ENCODE measurements at regions not wholly inside any gene's neighbourhood (a gene's known extent, or its start where the extent isn't known, plus 50 kb on each side); places are given as distances from the start of the nearest gene placed in this dataset.

DNA sequence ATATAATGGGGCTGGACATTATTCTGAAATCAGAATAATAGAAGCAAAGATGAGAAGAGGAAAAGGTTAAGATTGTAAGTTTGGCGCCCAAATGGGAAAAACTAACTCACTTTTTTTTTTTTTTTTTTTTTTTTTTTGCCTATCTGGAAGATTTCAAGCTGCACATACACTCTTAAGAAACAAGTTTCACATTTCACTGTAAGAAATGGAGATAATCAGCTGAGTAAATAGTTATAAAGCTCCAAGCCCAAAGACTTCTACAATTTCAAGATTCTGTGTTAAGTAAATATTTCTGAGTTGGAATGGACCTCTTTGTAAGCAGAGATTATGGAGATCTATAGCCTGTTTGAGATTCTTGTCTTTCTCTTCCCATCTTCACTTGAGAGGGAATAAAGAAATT is 140.0 kb downstream of the SLC17A6 start:
- no peak for ATAC-seq (replicated peaks in 1 of 4)
- Mint-ChIP-seq H3K4me1 (no peaks in the 10 kb centered on the region), H3K4me3 (no peak overlapping the region), H3K36me3 (no peaks in the 10 kb centered on the region), H3K27me3 (peaks cover 2 to 11% of the 10 kb centered on the region in 2 donors), H3K9me3 (no peaks in the 10 kb centered on the region), H3K27ac (no peak overlapping the region)
- ChIA-PET CTCF (interaction anchor here in 1 of 2 donors (1.1 kb wide), 1 partner anchor 12 kb away, joined by 8 read pairs; no protein-coding TSS in a partner anchor), POLR2A (no interaction called here)
- no peaks in the 10 kb centered on the region for H3K9me3 ChIP-seq
- WGBS (ENCODE audit: insufficient coverage) = no CpG with 5 or more reads among the region's 1 CpG
- H3K36me3 ChIP-seq (ENCODE audit: control insufficient read depth in 2 of 2, extremely low read depth in 1 of 2, insufficient read depth in 1 of 2, low read length in 1 of 2) = no peaks in the 10 kb centered on the region
- H3K27me3 ChIP-seq (replicated peaks in 1 of 2; ENCODE audit: control insufficient read depth in 2 of 2, extremely low read depth in 1 of 2, insufficient read depth in 2 of 2, low read length in 1 of 2) = no peaks in the 10 kb centered on the region
- no peak overlapping the region for H3K27ac ChIP-seq (ENCODE audit: low read length)
- no peak overlapping the region for H3K4me3 ChIP-seq (ENCODE audit: control insufficient read depth in 1 of 2, extremely low read depth in 1 of 2, low read length in 1 of 2)
- DNase-seq = no peak
- no peaks in the 10 kb centered on the region for H3K4me1 ChIP-seq (ENCODE audit: control insufficient read depth in 1 of 2, extremely low read depth in 1 of 2, insufficient read depth in 2 of 2, low read length in 2 of 2)

GRCh38 chr11:22477312-22477711 is 139.1 kb downstream of the SLC17A6 start:
- DNase-seq (no peak), ATAC-seq (replicated peaks in 1 of 4) (no peak)
- CTCF ChIA-PET = no interaction called here
- no peak overlapping the region for H3K4me3 ChIP-seq (ENCODE audit: control insufficient read depth in 1 of 2, extremely low read depth in 1 of 2, low read length in 1 of 2)
- H3K27me3 ChIP-seq (replicated peaks in 1 of 2; ENCODE audit: control insufficient read depth in 2 of 2, extremely low read depth in 1 of 2, insufficient read depth in 2 of 2, low read length in 1 of 2) = no peaks in the 10 kb centered on the region
- H3K27ac ChIP-seq (ENCODE audit: low read length) = no peak overlapping the region
- Mint-ChIP-seq H3K27me3 (peaks cover 2 to 11% of the 10 kb centered on the region in 2 donors), H3K27ac (no peak overlapping the region), H3K9me3 (no peaks in the 10 kb centered on the region), H3K4me3 (no peak overlapping the region), H3K4me1 (no peaks in the 10 kb centered on the region), H3K36me3 (no peaks in the 10 kb centered on the region)
- H3K9me3 ChIP-seq = no peaks in the 10 kb centered on the region
- H3K36me3 ChIP-seq (ENCODE audit: control insufficient read depth in 2 of 2, extremely low read depth in 1 of 2, insufficient read depth in 1 of 2, low read length in 1 of 2) = no peaks in the 10 kb centered on the region
- POLR2A ChIA-PET = no interaction called here
- no peaks in the 10 kb centered on the region for H3K4me1 ChIP-seq (ENCODE audit: control insufficient read depth in 1 of 2, extremely low read depth in 1 of 2, insufficient read depth in 2 of 2, low read length in 2 of 2)

GRCh38 chr11:22476589-22476988 is 138.4 kb downstream of the SLC17A6 start:
- no CpG with 5 or more reads among the region's 3 CpGs for WGBS (ENCODE audit: insufficient coverage)

DNA sequence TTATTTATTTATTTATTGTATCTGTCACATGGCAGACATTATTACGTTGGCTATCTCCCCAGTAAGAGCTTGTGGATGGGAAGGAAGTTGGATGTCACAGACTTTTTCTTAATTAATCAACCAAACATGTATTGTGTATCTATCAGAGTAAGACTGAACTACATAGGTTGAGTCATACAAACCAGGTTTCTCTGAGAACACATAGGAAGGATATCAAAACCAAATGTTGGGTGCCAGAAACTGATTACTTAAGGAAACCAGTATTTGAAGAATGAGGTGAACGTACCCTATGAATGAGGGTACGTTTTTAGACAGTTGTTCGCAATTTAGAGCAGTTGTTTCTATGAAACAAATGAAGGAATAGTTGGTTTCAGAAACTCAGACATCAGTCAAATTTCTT is 136.4 kb downstream of the SLC17A6 start:
- H3K36me3 Mint-ChIP-seq = no peaks in the 10 kb centered on the region
- H3K4me3 ChIP-seq (ENCODE audit: control insufficient read depth in 1 of 2, extremely low read depth in 1 of 2, low read length in 1 of 2) = no peak overlapping the region
- POLR2A ChIA-PET = no interaction called here
- DNase-seq = no peak
- ATAC-seq (replicated peaks in 1 of 4) = no peak
- no peaks in the 10 kb centered on the region for H3K9me3 Mint-ChIP-seq
- no peaks in the 10 kb centered on the region for H3K4me1 Mint-ChIP-seq
- no peak overlapping the region for H3K27ac ChIP-seq (ENCODE audit: low read length)
- no peaks in the 10 kb centered on the region for H3K9me3 ChIP-seq
- peaks cover 2 to 13% of the 10 kb centered on the region in 2 donors for H3K27me3 Mint-ChIP-seq
- CTCF ChIA-PET = no interaction called here
- WGBS (ENCODE audit: insufficient coverage) = no CpG with 5 or more reads among the region's 4 CpGs
- H3K4me3 Mint-ChIP-seq = no peak overlapping the region
- no peak overlapping the region for H3K27ac Mint-ChIP-seq
- H3K4me1 ChIP-seq (ENCODE audit: control insufficient read depth in 1 of 2, extremely low read depth in 1 of 2, insufficient read depth in 2 of 2, low read length in 2 of 2) = no peaks in the 10 kb centered on the region
- no peaks in the 10 kb centered on the region for H3K36me3 ChIP-seq (ENCODE audit: control insufficient read depth in 2 of 2, extremely low read depth in 1 of 2, insufficient read depth in 1 of 2, low read length in 1 of 2)
- no peaks in the 10 kb centered on the region for H3K27me3 ChIP-seq (replicated peaks in 1 of 2; ENCODE audit: control insufficient read depth in 2 of 2, extremely low read depth in 1 of 2, insufficient read depth in 2 of 2, low read length in 1 of 2)

More at GRCh38 chr11:22476589-22476988, 138.4 kb downstream of the SLC17A6 start:
- Histone ChIP-seq H3K4me1 (ENCODE audit: control insufficient read depth in 1 of 2, extremely low read depth in 1 of 2, insufficient read depth in 2 of 2, low read length in 2 of 2) (no peaks in the 10 kb centered on the region), H3K36me3 (ENCODE audit: control insufficient read depth in 2 of 2, extremely low read depth in 1 of 2, insufficient read depth in 1 of 2, low read length in 1 of 2) (no peaks in the 10 kb centered on the region), H3K27me3 (replicated peaks in 1 of 2; ENCODE audit: control insufficient read depth in 2 of 2, extremely low read depth in 1 of 2, insufficient read depth in 2 of 2, low read length in 1 of 2) (no peaks in the 10 kb centered on the region), H3K27ac (ENCODE audit: low read length) (no peak overlapping the region), H3K4me3 (ENCODE audit: control insufficient read depth in 1 of 2, extremely low read depth in 1 of 2, low read length in 1 of 2) (no peak overlapping the region), H3K9me3 (no peaks in the 10 kb centered on the region)
- Mint-ChIP-seq H3K27me3 (peaks cover 2 to 11% of the 10 kb centered on the region in 2 donors), H3K4me3 (no peak overlapping the region), H3K9me3 (no peaks in the 10 kb centered on the region), H3K4me1 (no peaks in the 10 kb centered on the region), H3K36me3 (no peaks in the 10 kb centered on the region), H3K27ac (no peak overlapping the region)
- DNase-seq = no peak
- no peak for ATAC-seq (replicated peaks in 1 of 4)
- POLR2A ChIA-PET = no interaction called here
- CTCF ChIA-PET = no interaction called here

- no peak overlapping the region for H3K4me3 ChIP-seq (ENCODE audit: control insufficient read depth in 1 of 2, extremely low read depth in 1 of 2, low read length in 1 of 2)
- no CpG with 5 or more reads among the region's 1 CpG for WGBS (ENCODE audit: insufficient coverage)
- H3K4me1 ChIP-seq (ENCODE audit: control insufficient read depth in 1 of 2, extremely low read depth in 1 of 2, insufficient read depth in 2 of 2, low read length in 2 of 2) = no peaks in the 10 kb centered on the region
- Mint-ChIP-seq H3K36me3 (no peaks in the 10 kb centered on the region), H3K4me1 (no peaks in the 10 kb centered on the region), H3K4me3 (no peak overlapping the region), H3K27me3 (peaks cover 2 to 6% of the 10 kb centered on the region in 2 donors), H3K9me3 (no peaks in the 10 kb centered on the region), H3K27ac (no peak overlapping the region)
- no peaks in the 10 kb centered on the region for H3K27me3 ChIP-seq (replicated peaks in 1 of 2; ENCODE audit: control insufficient read depth in 2 of 2, extremely low read depth in 1 of 2, insufficient read depth in 2 of 2, low read length in 1 of 2)
- ATAC-seq (replicated peaks in 1 of 4) (no peak), DNase-seq (no peak)
- H3K9me3 ChIP-seq = no peaks in the 10 kb centered on the region
- POLR2A ChIA-PET = no interaction called here
- H3K27ac ChIP-seq (ENCODE audit: low read length) = no peak overlapping the region
- CTCF ChIA-PET = no interaction called here
- H3K36me3 ChIP-seq (ENCODE audit: control insufficient read depth in 2 of 2, extremely low read depth in 1 of 2, insufficient read depth in 1 of 2, low read length in 1 of 2) = no peaks in the 10 kb centered on the region
These were observed 135.4 kb downstream of the SLC17A6 start for GRCh38 chr11:22473586-22473985.

DNA sequence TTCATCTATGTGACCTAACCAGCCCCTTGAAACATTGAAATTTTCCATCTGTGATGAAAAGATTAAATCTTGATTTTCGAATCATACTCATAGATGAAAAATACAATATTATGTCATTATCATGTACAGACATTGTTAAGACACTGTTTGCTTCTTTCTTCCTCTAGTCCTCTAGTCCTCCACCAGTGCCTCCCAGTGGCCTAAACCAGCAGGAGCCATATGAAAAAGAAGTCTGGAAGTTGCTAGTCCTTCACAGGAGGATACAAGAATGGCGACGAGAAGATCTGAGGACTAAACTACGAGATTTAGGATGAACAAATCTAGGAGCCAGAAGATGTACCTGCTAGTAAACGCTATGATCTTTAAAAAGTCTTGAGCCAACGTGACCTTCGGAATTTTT is 134.1 kb downstream of the SLC17A6 start:
- H3K9me3 ChIP-seq = no peaks in the 10 kb centered on the region
- no peak overlapping the region for H3K27ac ChIP-seq (ENCODE audit: low read length)
- 77% methylated on average over 5 of the region's 7 CpGs for WGBS (ENCODE audit: insufficient coverage)
- no peaks in the 10 kb centered on the region for H3K36me3 Mint-ChIP-seq
- H3K4me3 Mint-ChIP-seq = no peak overlapping the region
- H3K4me1 Mint-ChIP-seq = no peaks in the 10 kb centered on the region
- H3K36me3 ChIP-seq (ENCODE audit: control insufficient read depth in 2 of 2, extremely low read depth in 1 of 2, insufficient read depth in 1 of 2, low read length in 1 of 2) = no peaks in the 10 kb centered on the region
- no peak overlapping the region for H3K27ac Mint-ChIP-seq
- H3K27me3 ChIP-seq (replicated peaks in 1 of 2; ENCODE audit: control insufficient read depth in 2 of 2, extremely low read depth in 1 of 2, insufficient read depth in 2 of 2, low read length in 1 of 2) = no peaks in the 10 kb centered on the region
- ChIA-PET POLR2A (no interaction called here), CTCF (no interaction called here)
- DNase-seq = no peak
- no peaks in the 10 kb centered on the region for H3K4me1 ChIP-seq (ENCODE audit: control insufficient read depth in 1 of 2, extremely low read depth in 1 of 2, insufficient read depth in 2 of 2, low read length in 2 of 2)
- H3K27me3 Mint-ChIP-seq = peaks cover 5 to 8% of the 10 kb centered on the region in 2 donors
- H3K9me3 Mint-ChIP-seq = no peaks in the 10 kb centered on the region
- ATAC-seq (replicated peaks in 1 of 4) = no peak
- no peak overlapping the region for H3K4me3 ChIP-seq (ENCODE audit: control insufficient read depth in 1 of 2, extremely low read depth in 1 of 2, low read length in 1 of 2)

- POLR2A ChIA-PET = no interaction called here
These were observed 133.2 kb downstream of the SLC17A6 start for GRCh38 chr11:22471385-22471784.

More at GRCh38 chr11:22471385-22471784, 133.2 kb downstream of the SLC17A6 start:
- Histone ChIP-seq H3K4me1 (ENCODE audit: control insufficient read depth in 1 of 2, extremely low read depth in 1 of 2, insufficient read depth in 2 of 2, low read length in 2 of 2) (no peaks in the 10 kb centered on the region), H3K36me3 (ENCODE audit: control insufficient read depth in 2 of 2, extremely low read depth in 1 of 2, insufficient read depth in 1 of 2, low read length in 1 of 2) (no peaks in the 10 kb centered on the region), H3K9me3 (no peaks in the 10 kb centered on the region), H3K27ac (ENCODE audit: low read length) (no peak overlapping the region), H3K27me3 (replicated peaks in 1 of 2; ENCODE audit: control insufficient read depth in 2 of 2, extremely low read depth in 1 of 2, insufficient read depth in 2 of 2, low read length in 1 of 2) (no peaks in the 10 kb centered on the region), H3K4me3 (ENCODE audit: control insufficient read depth in 1 of 2, extremely low read depth in 1 of 2, low read length in 1 of 2) (no peak overlapping the region)
- ATAC-seq (replicated peaks in 1 of 4) = no peak
- Mint-ChIP-seq H3K9me3 (no peaks in the 10 kb centered on the region), H3K4me1 (no peaks in the 10 kb centered on the region), H3K36me3 (no peaks in the 10 kb centered on the region), H3K27ac (no peak overlapping the region), H3K4me3 (no peak overlapping the region), H3K27me3 (peaks cover 5 to 8% of the 10 kb centered on the region in 2 donors)
- no peak for DNase-seq
- WGBS (ENCODE audit: insufficient coverage) = no CpG with 5 or more reads among the region's 2 CpGs
- CTCF ChIA-PET = no interaction called here

Data from T-cell (primary cell).